H1 (cell line): ENCODE measurements at regions not wholly inside any gene's neighbourhood (a gene's known extent, or its start where the extent isn't known, plus 50 kb on each side); places are given as distances from the start of the nearest gene placed in this dataset.

ENCODE experiments used
- CTCF ChIA-PET: fragments of 300-600 bp; sonication (Branson Sonifier 250); formaldehyde crosslinking; loops from one replicate; lab custom pipeline; 2021; ENCODE audit not compliant: partially characterized antibody; lab: Charles Lee
- POLR2A ChIA-PET: fragments of 300-600 bp; sonication (Branson Sonifier 250); formaldehyde crosslinking; loops from one replicate; lab custom pipeline; 2021; ENCODE audit warnings: inconsistent platforms; ENCODE audit not compliant: partially characterized antibody; lab: Charles Lee
- DNase-seq, 2 experiments: peaks; one replicate each; pipeline versions ENCODE4 v3.0.0 to v3.0.0-alpha.2; 2010 to 2022; ENCODE audit warnings: low spot score in 2 of 2, low read depth in 1 of 2, mixed read lengths in 1 of 2
- FAIRE-seq: peaks from 2 replicates; lab custom pipeline; 2011; peaks lifted over from hg19 to GRCh38; lab: Jason Lieb, UNC
- H2AFZ ChIP-seq: 2 replicates; pipeline ENCODE4 v1.8.1; 2012; ENCODE audit warnings: low read length, inconsistent platforms
- H2AK5ac ChIP-seq: 2 replicates; pipeline ENCODE4 v1.6.1; 2013; ENCODE audit warnings: low read depth, low read length
- H2BK120ac ChIP-seq: replicated peaks from 2 replicates; pipeline ENCODE3; 2013; ENCODE audit warnings: low read depth, low read length, inconsistent platforms
- H2BK12ac ChIP-seq: 2 replicates; pipeline ENCODE4 v1.6.1; 2013; ENCODE audit warnings: low read depth, low read length
- H2BK15ac ChIP-seq: 2 replicates; pipeline ENCODE4 v1.6.1; 2013; ENCODE audit warnings: low read length
- H2BK20ac ChIP-seq: 2 replicates; pipeline ENCODE4 v1.6.1; 2013; ENCODE audit warnings: low read length
- H2BK5ac ChIP-seq: 2 replicates; pipeline ENCODE4 v1.6.1; 2013; ENCODE audit warnings: low read depth, low read length
- H3K14ac ChIP-seq: 2 replicates; pipeline ENCODE4 v1.6.1; 2013; ENCODE audit warnings: inconsistent platforms; ENCODE audit not compliant: insufficient read length
- H3K18ac ChIP-seq: 2 replicates; pipeline ENCODE4 v1.6.1; 2013; ENCODE audit warnings: low read length; ENCODE audit errors: extremely low read depth
- H3K23ac ChIP-seq: 2 replicates; pipeline ENCODE4 v1.6.1; 2013; ENCODE audit warnings: inconsistent platforms; ENCODE audit not compliant: insufficient read length
- H3K23me2 ChIP-seq: 2 replicates; pipeline ENCODE4 v1.6.1; 2013; ENCODE audit warnings: low read depth, low read length
- H3K27ac ChIP-seq: 2 replicates; pipeline ENCODE4 v1.6.1; 2011; ENCODE audit warnings: low read depth, low read length, inconsistent platforms
- H3K27me3 ChIP-seq, 4 experiments: replicated peaks in 1 of 4; 1 replicate in 1 of 4; 2 replicates in 3 of 4; pipeline versions ENCODE4 v1.6.1 to v1.8.1; 2011 to 2013; ENCODE audit warnings: low read length in 3 of 4, mild to moderate bottlenecking in 3 of 4, inconsistent platforms in 2 of 4, mixed read lengths in 2 of 4, moderate library complexity in 1 of 4; ENCODE audit not compliant: control insufficient read depth in 3 of 4, insufficient read depth in 3 of 4; ENCODE audit errors: extremely low read depth in 1 of 4
- H3K36me3 ChIP-seq, 4 experiments: 2 replicates each; pipeline versions ENCODE4 v1.6.1 to v1.8.1; 2011 to 2013; ENCODE audit warnings: mild to moderate bottlenecking in 4 of 4, low read length in 3 of 4, moderate library complexity in 2 of 4, control low read depth in 1 of 4, inconsistent platforms in 1 of 4; ENCODE audit not compliant: insufficient read depth in 4 of 4, control insufficient read depth in 2 of 4
- H3K4ac ChIP-seq: replicated peaks from 2 replicates; pipeline ENCODE3; 2013; ENCODE audit warnings: low read length, low read depth, mixed read lengths, inconsistent platforms; ENCODE audit not compliant: insufficient read length
- H3K4me1 ChIP-seq, 4 experiments: replicated peaks in 1 of 4; 1 replicate in 1 of 4; 2 replicates in 3 of 4; pipeline versions ENCODE4 v1.6.1 to v1.8.1; 2011 to 2013; ENCODE audit warnings: low read length in 3 of 4, inconsistent platforms in 2 of 4, mixed read lengths in 1 of 4; ENCODE audit not compliant: insufficient read depth in 4 of 4, control insufficient read depth in 3 of 4
- H3K4me2 ChIP-seq, 2 experiments: 2 replicates each; pipeline versions ENCODE4 v1.6.1 to v1.8.1; 2011 to 2013; ENCODE audit warnings: low read depth in 2 of 2, low read length in 2 of 2, control low read depth in 1 of 2, inconsistent platforms in 1 of 2, mild to moderate bottlenecking in 1 of 2; ENCODE audit not compliant: insufficient read depth in 1 of 2
- H3K4me3 ChIP-seq, 4 experiments: fragments of 200-600, 300-600 bp in 1 of 4; sonication (generic), shearing (Covaris generic), sonication (Bioruptor Twin) in 1 of 4; 2 replicates each; pipeline versions ENCODE4 v1.5.1 to v1.8.1; 2011 to 2016; ENCODE audit warnings: low read length in 4 of 4, low read depth in 3 of 4, control low read depth in 2 of 4, inconsistent platforms in 2 of 4, mild to moderate bottlenecking in 2 of 4, mixed read lengths in 1 of 4, moderate library complexity in 1 of 4; ENCODE audit not compliant: insufficient read depth in 2 of 4; ENCODE audit errors: extremely low read depth in 1 of 4
- H3K56ac ChIP-seq: replicated peaks from 2 replicates; pipeline ENCODE3; 2013; ENCODE audit warnings: low read depth, mild to moderate bottlenecking, mixed read lengths, low read length, inconsistent platforms; ENCODE audit not compliant: insufficient read length
- H3K79me1 ChIP-seq: 2 replicates; pipeline ENCODE4 v1.6.1; 2013; ENCODE audit warnings: low read depth, low read length, control low read depth
- H3K79me2 ChIP-seq, 2 experiments: 2 replicates each; pipeline versions ENCODE4 v1.6.1 to v1.8.1; 2012 to 2013; ENCODE audit warnings: low read length in 2 of 2, mild to moderate bottlenecking in 2 of 2, inconsistent platforms in 1 of 2; ENCODE audit not compliant: insufficient read depth in 2 of 2, control insufficient read depth in 1 of 2
- H3K9ac ChIP-seq, 4 experiments: replicated peaks in 1 of 4; 1 replicate in 1 of 4; 2 replicates in 3 of 4; pipeline versions ENCODE4 v1.6.1 to v1.8.1; 2011 to 2013; ENCODE audit warnings: low read depth in 3 of 4, low read length in 3 of 4, control low read depth in 2 of 4, mild to moderate bottlenecking in 2 of 4, moderate library complexity in 2 of 4, inconsistent platforms in 1 of 4; ENCODE audit errors: extremely low read depth in 1 of 4
- H3K9me3 ChIP-seq, 2 experiments: 2 replicates each; pipeline versions ENCODE4 v1.6.1 to v1.8.1; 2012 to 2013; ENCODE audit warnings: mild to moderate bottlenecking in 2 of 2, moderate library complexity in 2 of 2, control low read depth in 1 of 2, inconsistent platforms in 1 of 2, low read depth in 1 of 2, low read length in 1 of 2, mixed read lengths in 1 of 2; ENCODE audit not compliant: insufficient read depth in 2 of 2
- H4K20me1 ChIP-seq, 2 experiments: replicated peaks in 1 of 2; 2 replicates each; pipeline versions ENCODE3 to v1.8.1; 2011 to 2013; ENCODE audit warnings: inconsistent platforms in 2 of 2, low read length in 2 of 2, mild to moderate bottlenecking in 1 of 2; ENCODE audit not compliant: insufficient read depth in 2 of 2, control insufficient read depth in 1 of 2
- H4K5ac ChIP-seq: 2 replicates; pipeline ENCODE4 v1.6.1; 2013; ENCODE audit warnings: low read length, low read depth, mixed read lengths, inconsistent platforms; ENCODE audit not compliant: insufficient read length
- H4K8ac ChIP-seq: 2 replicates; pipeline ENCODE4 v1.8.0; 2013; ENCODE audit warnings: mild to moderate bottlenecking, moderate library complexity, low read length, inconsistent platforms; ENCODE audit not compliant: insufficient read depth; ENCODE audit errors: extremely low read depth
- H4K91ac ChIP-seq: replicated peaks from 2 replicates; pipeline ENCODE3; 2013; ENCODE audit warnings: low read length, mixed read lengths, inconsistent platforms; ENCODE audit not compliant: insufficient read length
- ATF3 ChIP-seq: IDR thresholded peaks from 2 replicates; pipeline ENCODE4 v1.6.1; 2011; ENCODE audit warnings: low read depth, mild to moderate bottlenecking, low read length; ENCODE audit not compliant: insufficient read depth
- BRCA1 ChIP-seq: IDR thresholded peaks from 2 replicates; pipeline ENCODE4 v1.6.1; 2012; ENCODE audit warnings: low read depth, low read length, improper control_type of control experiment
- CTBP2 ChIP-seq: IDR thresholded peaks from 2 replicates; pipeline ENCODE4 v1.7.0; 2011; ENCODE audit warnings: borderline replicate concordance, mild to moderate bottlenecking, moderate library complexity, mixed read lengths, low read length; ENCODE audit not compliant: insufficient read depth, insufficient read length
- EGR1 ChIP-seq: IDR thresholded peaks from 2 replicates; pipeline ENCODE4 v1.6.1; 2011; ENCODE audit warnings: low read depth, low read length, borderline replicate concordance
- MAX ChIP-seq: IDR thresholded peaks from 2 replicates; pipeline ENCODE4 v1.6.1; 2012; ENCODE audit warnings: inconsistent platforms
- SAP30 ChIP-seq: fragments of 300-600 bp; sonication (generic); IDR thresholded peaks from 2 replicates; pipeline ENCODE4 v1.7.1; 2012; ENCODE audit warnings: low read length, moderate library complexity, mild to moderate bottlenecking, inconsistent platforms; ENCODE audit not compliant: insufficient read depth, insufficient replicate concordance

- ChIA-PET POLR2A (no interaction called here), CTCF (interaction anchor here (0.7 kb wide), 1 partner anchor 128 kb away, joined by 3 read pairs; no protein-coding TSS in a partner anchor)
- no peaks in the 10 kb centered on the region for H3K4me1 ChIP-seq
- no peak overlapping the region for H4K91ac ChIP-seq
- H3K4ac ChIP-seq: no peak overlapping the region
- no peak overlapping the region for H4K5ac ChIP-seq
- no peak overlapping the region for H3K23ac ChIP-seq
- peaks cover 4 to 13% of the 10 kb centered on the region in 2 experiments; a peak in 1 of 4 replicates for H3K9me3 ChIP-seq
- H3K9ac ChIP-seq: no peak overlapping the region
- H3K79me1 ChIP-seq: no peaks in the 10 kb centered on the region
- no peak overlapping the region for H3K18ac ChIP-seq
- no peaks in the 10 kb centered on the region for H3K36me3 ChIP-seq
- H3K4me3 ChIP-seq: no peak overlapping the region
- H3K4me2 ChIP-seq: no peak overlapping the region
- no peak overlapping the region for H3K14ac ChIP-seq
- H3K27ac ChIP-seq: no peak overlapping the region
- no peaks in the 10 kb centered on the region for H4K20me1 ChIP-seq
- no peak overlapping the region for H2BK15ac ChIP-seq
- H3K79me2 ChIP-seq: no peaks in the 10 kb centered on the region
- no peak overlapping the region for H4K8ac ChIP-seq
- TF ChIP-seq BRCA1 (no peak), ATF3 (no peak), EGR1 (no peak), CTBP2 (no peak), SAP30 (no peak), MAX (no peak)
- FAIRE-seq (no peak), DNase-seq (no peak)
- H3K23me2 ChIP-seq: no peaks in the 10 kb centered on the region
- no peak overlapping the region for H2BK20ac ChIP-seq
- H2BK5ac ChIP-seq: no peak overlapping the region
- no peak overlapping the region for H2BK120ac ChIP-seq
- no peak overlapping the region for H3K56ac ChIP-seq
- H2BK12ac ChIP-seq: no peak overlapping the region
- no peak overlapping the region for H2AK5ac ChIP-seq
- H3K27me3 ChIP-seq: no peaks in the 10 kb centered on the region
- no peak overlapping the region for H2AFZ ChIP-seq
Observed at GRCh38 chr2:220202066-220202465, 574.6 kb downstream of the SLC4A3 start.
